GM08714 (cell line): ENCODE measurements at regions not wholly inside any gene's neighbourhood (a gene's known extent, or its start where the extent isn't known, plus 50 kb on each side); places are given as distances from the start of the nearest gene placed in this dataset.
"Not testable (repeated sequence)": the region's sequence is repeated elsewhere in the genome, so short reads cannot be mapped to it uniquely, and the experiment has no call there.

Experiments
- H3K4me3 ChIP-seq: fragments of 200-500 bp; sonication (Bioruptor generic); 2 replicates; pipeline ENCODE4 v1.5.1; 2014; ENCODE audit warnings: mild to moderate bottlenecking, low read length, inconsistent platforms
- ZNF274 ChIP-seq: IDR thresholded peaks from 2 replicates; pipeline ENCODE4 v1.6.1; 2012; ENCODE audit warnings: mild to moderate bottlenecking, low read depth, low read length

- H3K4me3 ChIP-seq = no peak overlapping the region
These were observed 126.9 kb downstream of the FAM53A start for GRCh38 chr4:1557221-1557597.

GRCh38 chr4:1556541-1557220, 127.4 kb downstream of the FAM53A start:
- no peak for TF ChIP-seq ZNF274
- H3K4me3 ChIP-seq = no peak overlapping the region

More at GRCh38 chr4:1557221-1557597, 126.9 kb downstream of the FAM53A start:
- no peak for TF ChIP-seq ZNF274

GRCh38 chr4:1554876-1555265, 129.2 kb downstream of the FAM53A start:
- TF ChIP-seq ZNF274 = no peak
- no peak overlapping the region for H3K4me3 ChIP-seq

- no peak for TF ChIP-seq ZNF274
- H3K4me3 ChIP-seq = no peak overlapping the region
These were observed 129.8 kb downstream of the FAM53A start for GRCh38 chr4:1554246-1554875.

- TF ChIP-seq ZNF274 = no peak
- no peak overlapping the region for H3K4me3 ChIP-seq
These were observed 130.7 kb downstream of the FAM53A start for GRCh38 chr4:1553365-1553764.

GRCh38 chr4:1552451-1552850, 131.7 kb downstream of the FAM53A start:
- no peak overlapping the region for H3K4me3 ChIP-seq
- TF ChIP-seq ZNF274 = no peak

- no peak overlapping the region for H3K4me3 ChIP-seq
- TF ChIP-seq ZNF274 = no peak
These were observed 132.9 kb downstream of the FAM53A start for GRCh38 chr4:1551211-1551610.

- H3K4me3 ChIP-seq = no peak overlapping the region
- TF ChIP-seq ZNF274 = no peak
These were observed 133.7 kb downstream of the FAM53A start for GRCh38 chr4:1550122-1551070.

- TF ChIP-seq ZNF274 = no peak
- no peak overlapping the region for H3K4me3 ChIP-seq
These were observed 134.5 kb downstream of the FAM53A start for GRCh38 chr4:1549638-1550035.

GRCh38 chr4:1548827-1549637, 135.1 kb downstream of the FAM53A start:
- not testable (repeated sequence) for H3K4me3 ChIP-seq

- TF ChIP-seq ZNF274 = no peak
- no peak overlapping the region for H3K4me3 ChIP-seq
These were observed 136.0 kb downstream of the FAM53A start for GRCh38 chr4:1547856-1548826.

GRCh38 chr4:1547131-1547855, 136.8 kb downstream of the FAM53A start:
- no peak overlapping the region for H3K4me3 ChIP-seq
- no peak for TF ChIP-seq ZNF274
